ENCODE measurements at regions not wholly inside any gene's neighbourhood (a gene's known extent, or its start where the extent isn't known, plus 50 kb on each side); places are given as distances from the start of the nearest gene placed in this dataset.

DNA sequence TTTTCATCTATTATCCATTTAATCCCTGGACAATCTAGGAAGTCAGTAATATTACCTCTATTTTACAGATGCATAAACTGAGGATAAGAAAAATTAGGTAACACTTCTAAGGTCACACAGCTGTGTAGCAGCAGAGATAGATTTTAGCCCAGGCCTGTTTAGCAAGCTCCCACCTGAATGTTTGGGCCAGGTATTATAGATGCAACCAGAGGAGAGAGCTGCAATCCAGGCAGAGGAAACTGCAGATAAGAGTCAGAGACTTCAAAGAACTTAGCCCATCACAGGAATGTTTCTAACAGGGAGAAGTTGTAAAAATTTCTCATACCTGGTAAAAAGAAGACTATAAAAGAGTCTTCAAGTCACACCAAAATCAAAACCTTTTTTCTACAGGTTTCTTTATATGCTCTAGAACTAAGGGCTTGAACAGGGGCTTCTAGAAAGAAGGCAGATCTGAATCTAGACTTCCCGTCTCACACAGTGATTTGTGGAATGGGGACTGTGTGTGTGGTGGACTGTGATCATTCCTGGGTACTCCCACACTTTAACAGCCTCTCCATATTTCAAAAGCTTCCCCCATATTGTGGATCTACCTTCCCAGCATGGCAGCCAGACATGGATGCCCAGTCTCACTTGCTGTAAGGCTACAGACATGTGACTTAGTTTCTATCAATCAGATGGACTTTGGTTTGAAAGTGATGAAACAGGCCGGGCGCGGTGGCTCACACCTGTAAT lies 128.7 kb downstream of the TLR5 start:
- no peaks in the 10 kb centered on the region for H3K36me3 ChIP-seq
- no peak overlapping the region for H3K27ac ChIP-seq
- intact Hi-C loops (cut with DNase I), result no loop called here
- no peak overlapping the region for H3K4me3 ChIP-seq
- no peak for DNase-seq (ENCODE audit: extremely low spot score in 2 of 2)
- TF ChIP-seq, protein P1, sequence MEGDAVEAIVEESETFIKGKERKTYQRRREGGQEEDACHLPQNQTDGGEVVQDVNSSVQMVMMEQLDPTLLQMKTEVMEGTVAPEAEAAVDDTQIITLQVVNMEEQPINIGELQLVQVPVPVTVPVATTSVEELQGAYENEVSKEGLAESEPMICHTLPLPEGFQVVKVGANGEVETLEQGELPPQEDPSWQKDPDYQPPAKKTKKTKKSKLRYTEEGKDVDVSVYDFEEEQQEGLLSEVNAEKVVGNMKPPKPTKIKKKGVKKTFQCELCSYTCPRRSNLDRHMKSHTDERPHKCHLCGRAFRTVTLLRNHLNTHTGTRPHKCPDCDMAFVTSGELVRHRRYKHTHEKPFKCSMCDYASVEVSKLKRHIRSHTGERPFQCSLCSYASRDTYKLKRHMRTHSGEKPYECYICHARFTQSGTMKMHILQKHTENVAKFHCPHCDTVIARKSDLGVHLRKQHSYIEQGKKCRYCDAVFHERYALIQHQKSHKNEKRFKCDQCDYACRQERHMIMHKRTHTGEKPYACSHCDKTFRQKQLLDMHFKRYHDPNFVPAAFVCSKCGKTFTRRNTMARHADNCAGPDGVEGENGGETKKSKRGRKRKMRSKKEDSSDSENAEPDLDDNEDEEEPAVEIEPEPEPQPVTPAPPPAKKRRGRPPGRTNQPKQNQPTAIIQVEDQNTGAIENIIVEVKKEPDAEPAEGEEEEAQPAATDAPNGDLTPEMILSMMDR (IDR thresholded peaks at IDR 0.05), result no peak
- no peak for TF ChIP-seq POLR2A (IDR thresholded peaks at IDR 0.05)
- no peak for TF ChIP-seq POLR2AphosphoS5 (IDR thresholded peaks at IDR 0.05; ENCODE audit: insufficient read depth in 1 of 2, low read depth in 1 of 2)
- peaks cover 5% of the 10 kb centered on the region for H3K4me1 ChIP-seq
- H3K27me3 ChIP-seq, result no peaks in the 10 kb centered on the region
- no peaks in the 10 kb centered on the region for H3K9me3 ChIP-seq

DNA sequence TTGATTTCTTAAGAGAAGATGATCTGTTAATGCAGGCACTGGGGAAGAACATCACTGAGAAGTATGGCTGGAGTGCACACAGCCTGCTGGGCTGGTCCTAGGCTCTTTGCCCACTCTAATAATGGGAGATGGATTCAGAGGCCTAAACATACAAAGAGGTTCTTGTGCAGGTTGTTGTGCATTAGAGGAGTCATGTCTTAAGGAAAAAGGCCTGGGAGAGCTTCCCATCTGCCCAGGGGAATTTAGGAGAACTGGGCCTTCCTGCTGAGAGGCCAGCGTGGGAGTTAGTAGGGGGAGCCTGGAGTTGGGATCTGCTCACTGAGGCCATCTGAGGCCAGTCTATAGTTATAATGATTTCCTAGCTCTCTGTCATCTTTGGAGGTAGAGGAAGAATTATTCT lies 126.7 kb downstream of the TLR5 start:
- DNase-seq (ENCODE audit: extremely low spot score in 2 of 2), result no peak
- H3K4me3 ChIP-seq, result no peak overlapping the region
- no peaks in the 10 kb centered on the region for H3K36me3 ChIP-seq
- no peaks in the 10 kb centered on the region for H3K4me1 ChIP-seq
- no peak for TF ChIP-seq POLR2AphosphoS5 (IDR thresholded peaks at IDR 0.05; ENCODE audit: insufficient read depth in 1 of 2, low read depth in 1 of 2)
- TF ChIP-seq, protein P1 (IDR thresholded peaks at IDR 0.05), result no peak
- no peak for TF ChIP-seq POLR2A (IDR thresholded peaks at IDR 0.05)
- no peaks in the 10 kb centered on the region for H3K27me3 ChIP-seq
- H3K27ac ChIP-seq, result no peak overlapping the region
- H3K9me3 ChIP-seq, result no peaks in the 10 kb centered on the region
- intact Hi-C loops (cut with DNase I), result no loop called here

- DNase-seq (ENCODE audit: extremely low spot score in 2 of 2), result no peak
- no peaks in the 10 kb centered on the region for H3K4me1 ChIP-seq
- H3K36me3 ChIP-seq, result no peaks in the 10 kb centered on the region
- no peaks in the 10 kb centered on the region for H3K27me3 ChIP-seq
- H3K9me3 ChIP-seq, result no peaks in the 10 kb centered on the region
- intact Hi-C loops (cut with DNase I), result no loop called here
- TF ChIP-seq POLR2AphosphoS5 (IDR thresholded peaks at IDR 0.05; ENCODE audit: insufficient read depth in 1 of 2, low read depth in 1 of 2), result no peak
- no peak for TF ChIP-seq POLR2A (IDR thresholded peaks at IDR 0.05)
- TF ChIP-seq, protein P1 (IDR thresholded peaks at IDR 0.05), result no peak
- no peak overlapping the region for H3K27ac ChIP-seq
- H3K4me3 ChIP-seq, result no peak overlapping the region
Measured at GRCh38 chr1:223016890-223017289, 126.2 kb downstream of the TLR5 start.

GRCh38 chr1:223017291-223017690 lies 125.8 kb downstream of the TLR5 start:
- peaks cover under 1% of the 10 kb centered on the region for H3K4me1 ChIP-seq
- intact Hi-C loops (cut with DNase I), result no loop called here
- no peaks in the 10 kb centered on the region for H3K9me3 ChIP-seq
- H3K27ac ChIP-seq, result no peak overlapping the region
- H3K4me3 ChIP-seq, result no peak overlapping the region
- H3K27me3 ChIP-seq, result no peaks in the 10 kb centered on the region
- H3K36me3 ChIP-seq, result no peaks in the 10 kb centered on the region
- TF ChIP-seq, protein P1 (IDR thresholded peaks at IDR 0.05), result no peak
- TF ChIP-seq POLR2AphosphoS5 (IDR thresholded peaks at IDR 0.05; ENCODE audit: insufficient read depth in 1 of 2, low read depth in 1 of 2) (no peak), POLR2A (IDR thresholded peaks at IDR 0.05) (no peak)
- no peak for DNase-seq (ENCODE audit: extremely low spot score in 2 of 2)

DNA sequence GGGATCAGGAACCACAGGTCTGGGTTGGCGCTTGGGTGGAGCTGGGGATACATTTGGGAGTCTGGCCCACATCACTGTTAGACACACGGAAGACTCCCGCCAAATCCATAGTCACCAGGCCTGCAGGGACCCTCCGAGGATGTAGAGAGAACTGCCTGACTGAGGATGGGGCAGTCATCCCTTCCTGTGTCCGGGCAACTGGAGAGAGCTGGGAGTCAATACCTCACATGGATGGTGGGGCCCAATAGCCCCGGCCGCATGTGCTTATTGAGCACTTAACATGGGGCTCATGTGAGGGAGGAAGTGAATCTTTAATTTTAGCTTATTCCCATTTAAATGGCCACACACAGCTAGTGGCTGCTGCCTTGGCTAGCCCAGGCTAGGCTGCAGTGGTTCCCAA lies 124.5 kb downstream of the TLR5 start:
- DNase-seq (ENCODE audit: extremely low spot score in 2 of 2), result no peak
- TF ChIP-seq POLR2AphosphoS5 (IDR thresholded peaks at IDR 0.05; ENCODE audit: insufficient read depth in 1 of 2, low read depth in 1 of 2), result no peak
- TF ChIP-seq, protein P1 (IDR thresholded peaks at IDR 0.05), result no peak
- no peaks in the 10 kb centered on the region for H3K36me3 ChIP-seq
- intact Hi-C loops (cut with DNase I), result no loop called here
- no peaks in the 10 kb centered on the region for H3K27me3 ChIP-seq
- H3K4me3 ChIP-seq, result no peak overlapping the region
- peaks cover 6% of the 10 kb centered on the region for H3K4me1 ChIP-seq
- H3K27ac ChIP-seq, result no peak overlapping the region
- no peaks in the 10 kb centered on the region for H3K9me3 ChIP-seq

Measured in vagina (tissue), 2 donors.